ENCODE measurements at regions not wholly inside any gene's neighbourhood (a gene's known extent, or its start where the extent isn't known, plus 50 kb on each side); places are given as distances from the start of the nearest gene placed in this dataset.

DNA sequence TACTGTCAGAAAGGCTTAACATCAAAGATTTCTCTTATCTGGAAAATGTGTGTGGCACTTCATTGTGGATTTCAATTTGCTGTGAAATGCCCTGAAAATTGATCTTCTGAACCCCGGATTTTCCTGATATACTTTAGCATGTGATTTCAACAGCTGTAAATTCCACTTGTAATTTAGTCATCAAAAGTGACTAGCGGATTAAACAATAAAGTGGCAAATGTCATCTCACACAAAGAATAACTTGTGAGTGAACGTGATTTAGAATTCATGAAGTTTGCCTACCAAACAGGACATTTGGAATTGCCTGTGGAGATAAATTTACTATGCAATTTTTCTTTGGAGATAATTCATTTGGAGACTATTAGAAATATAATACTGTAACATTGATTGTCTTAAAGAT lies 601.6 kb downstream of the COL12A1 start:
- TF ChIP-seq, protein P1, sequence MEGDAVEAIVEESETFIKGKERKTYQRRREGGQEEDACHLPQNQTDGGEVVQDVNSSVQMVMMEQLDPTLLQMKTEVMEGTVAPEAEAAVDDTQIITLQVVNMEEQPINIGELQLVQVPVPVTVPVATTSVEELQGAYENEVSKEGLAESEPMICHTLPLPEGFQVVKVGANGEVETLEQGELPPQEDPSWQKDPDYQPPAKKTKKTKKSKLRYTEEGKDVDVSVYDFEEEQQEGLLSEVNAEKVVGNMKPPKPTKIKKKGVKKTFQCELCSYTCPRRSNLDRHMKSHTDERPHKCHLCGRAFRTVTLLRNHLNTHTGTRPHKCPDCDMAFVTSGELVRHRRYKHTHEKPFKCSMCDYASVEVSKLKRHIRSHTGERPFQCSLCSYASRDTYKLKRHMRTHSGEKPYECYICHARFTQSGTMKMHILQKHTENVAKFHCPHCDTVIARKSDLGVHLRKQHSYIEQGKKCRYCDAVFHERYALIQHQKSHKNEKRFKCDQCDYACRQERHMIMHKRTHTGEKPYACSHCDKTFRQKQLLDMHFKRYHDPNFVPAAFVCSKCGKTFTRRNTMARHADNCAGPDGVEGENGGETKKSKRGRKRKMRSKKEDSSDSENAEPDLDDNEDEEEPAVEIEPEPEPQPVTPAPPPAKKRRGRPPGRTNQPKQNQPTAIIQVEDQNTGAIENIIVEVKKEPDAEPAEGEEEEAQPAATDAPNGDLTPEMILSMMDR (IDR thresholded peaks at IDR 0.05) = no peak
- no peak for TF ChIP-seq POLR2A (IDR thresholded peaks at IDR 0.05)
